ENCODE measurements at regions not wholly inside any gene's neighbourhood (a gene's known extent, or its start where the extent isn't known, plus 50 kb on each side); places are given as distances from the start of the nearest gene placed in this dataset.

DNA sequence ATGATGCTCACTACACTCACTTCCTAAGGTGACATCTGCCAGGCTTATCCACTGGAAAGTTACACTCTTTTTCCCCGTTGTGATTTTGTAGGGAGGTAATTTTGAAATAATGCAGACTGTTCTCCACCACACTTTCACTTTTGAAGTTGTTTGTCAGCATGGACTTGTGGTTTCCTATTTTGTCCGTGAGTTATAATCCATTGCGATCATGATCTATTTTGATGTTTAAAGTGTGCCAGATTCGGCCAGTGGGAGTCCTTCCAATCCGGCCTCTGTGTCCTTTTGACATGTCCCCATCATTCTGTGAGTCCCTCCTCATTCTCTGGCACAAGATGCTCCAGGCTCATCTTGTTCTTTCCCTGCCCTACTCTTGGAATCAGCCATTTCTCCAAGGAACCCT lies 211.3 kb upstream of the KLF4 start:
- DNase-seq (ENCODE audit: insufficient read length, low spot score): no peak
- FAIRE-seq: peak; percentile 43
- no peak for TF ChIP-seq POLR2A (IDR thresholded peaks at IDR 0.05; ENCODE audit: low read depth, low read length)

DNA sequence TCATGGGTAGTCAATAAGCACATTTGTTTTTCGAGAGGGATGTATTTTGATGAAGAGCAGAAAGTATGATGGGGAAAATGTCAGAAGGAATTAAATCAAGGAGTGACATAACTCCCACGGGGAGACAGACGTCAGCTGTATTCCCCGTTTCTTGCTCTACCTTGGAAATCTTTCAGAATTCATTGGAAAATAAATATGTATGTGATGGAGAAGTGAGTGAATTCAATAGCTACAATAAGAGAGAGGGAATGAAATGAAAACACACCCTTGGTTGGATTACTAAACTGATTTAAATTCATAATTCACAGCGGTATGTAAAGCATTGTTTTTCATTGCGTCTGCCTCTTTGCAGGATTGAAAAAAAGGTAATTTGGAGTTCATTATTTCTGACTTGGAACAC lies 209.7 kb upstream of the KLF4 start:
- TF ChIP-seq POLR2A (IDR thresholded peaks at IDR 0.05; ENCODE audit: low read depth, low read length): no peak
- DNase-seq (ENCODE audit: insufficient read length, low spot score) (no peak), FAIRE-seq (no peak)

DNA sequence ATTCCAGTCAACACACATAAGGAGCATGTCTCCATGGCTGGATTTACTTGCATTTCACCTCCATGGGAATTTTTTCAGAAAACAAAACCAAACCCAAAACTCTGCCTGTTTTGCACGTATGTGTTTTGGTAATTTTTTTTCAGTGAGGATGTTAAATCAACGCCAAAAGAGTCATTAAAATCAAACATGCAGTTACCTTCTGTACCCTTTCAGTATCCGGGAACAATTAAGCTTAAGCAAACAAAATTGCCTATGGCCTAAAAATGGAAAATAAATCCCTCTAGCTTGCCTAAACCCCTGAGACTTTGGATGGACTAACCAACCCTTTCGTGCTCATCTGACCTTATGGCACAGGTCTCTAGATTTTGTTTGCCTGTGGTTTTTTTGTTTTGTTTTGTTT lies 209.2 kb upstream of the KLF4 start:
- FAIRE-seq: no peak
- TF ChIP-seq POLR2A (IDR thresholded peaks at IDR 0.05; ENCODE audit: low read depth, low read length): no peak
- no peak for DNase-seq (ENCODE audit: insufficient read length, low spot score)

DNA sequence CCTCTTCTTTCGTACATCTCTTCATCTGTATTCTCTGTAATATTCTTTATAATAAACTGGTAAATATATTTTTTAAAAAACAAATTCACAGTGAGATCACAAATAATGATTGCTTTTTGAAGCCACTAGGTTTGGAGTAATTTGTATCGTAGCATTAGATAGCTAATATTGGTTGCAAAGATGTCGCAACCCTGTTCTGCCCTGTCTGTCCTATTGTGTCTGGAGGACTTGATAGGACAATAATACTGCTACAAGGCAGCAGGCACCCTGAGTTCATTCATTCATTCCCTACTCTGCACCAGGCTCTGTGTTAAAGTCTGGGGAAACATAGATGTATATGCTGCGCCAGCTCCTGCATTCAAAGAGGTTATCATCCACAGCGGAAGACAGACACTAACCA lies 206.7 kb upstream of the KLF4 start:
- DNase-seq (ENCODE audit: insufficient read length, low spot score) (no peak), FAIRE-seq (no peak)
- TF ChIP-seq POLR2A (IDR thresholded peaks at IDR 0.05; ENCODE audit: low read depth, low read length): no peak

DNA sequence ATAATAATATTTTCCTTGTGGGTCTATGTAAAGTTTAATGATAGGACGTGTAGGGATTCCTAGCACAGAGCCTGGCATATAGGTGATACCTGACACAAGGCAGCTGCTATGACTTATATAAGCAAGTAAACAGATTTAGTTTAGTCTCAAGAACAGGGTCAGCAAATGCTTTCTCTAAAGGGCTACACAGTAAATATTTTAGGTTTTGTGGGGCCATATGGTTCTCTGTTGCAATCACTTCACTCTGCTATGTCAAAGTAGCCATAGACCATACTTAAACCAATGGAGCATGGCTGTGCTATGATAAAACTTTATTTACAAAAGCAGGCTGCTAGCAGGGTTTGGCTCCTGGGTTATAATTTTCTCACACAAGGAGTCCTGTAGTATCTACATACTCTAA lies 204.8 kb upstream of the KLF4 start:
- no peak for FAIRE-seq
- DNase-seq (ENCODE audit: insufficient read length, low spot score): no peak
- no peak for TF ChIP-seq POLR2A (IDR thresholded peaks at IDR 0.05; ENCODE audit: low read depth, low read length)

DNA sequence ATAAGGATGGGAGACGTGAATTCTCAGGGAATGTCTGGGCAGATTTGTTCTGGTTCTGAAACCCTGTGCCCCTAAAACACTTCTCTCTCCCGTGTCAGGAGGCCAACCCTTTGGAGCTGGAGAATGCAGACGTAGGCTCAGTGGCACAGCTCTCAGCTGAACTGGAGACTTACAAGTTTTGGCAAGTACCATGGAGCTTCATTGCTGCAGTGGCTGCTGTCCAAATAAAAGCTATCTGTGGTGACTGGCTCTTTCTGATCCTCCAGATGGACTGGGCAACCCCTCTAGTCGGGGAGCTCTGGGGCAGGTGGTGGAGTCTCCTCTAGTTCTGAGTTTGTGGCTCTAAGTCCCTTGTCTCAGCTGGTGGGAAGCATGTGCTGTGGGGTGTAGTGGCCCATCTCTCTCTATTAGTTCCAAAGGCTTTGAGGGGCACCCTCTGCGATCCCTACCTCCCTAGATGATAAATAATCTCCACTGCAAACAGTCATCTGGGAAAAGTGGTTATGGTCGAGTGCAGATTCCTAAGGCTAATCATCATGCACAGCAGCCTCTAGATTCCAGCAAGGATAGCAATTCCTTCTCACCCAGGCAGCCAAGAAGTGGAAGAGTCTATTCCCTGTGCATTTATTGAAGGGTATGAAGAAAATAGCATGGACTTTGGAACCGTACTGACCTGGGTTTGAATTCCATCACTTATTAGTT lies 204.2 kb upstream of the KLF4 start:
- FAIRE-seq (no peak), DNase-seq (ENCODE audit: insufficient read length, low spot score) (no peak)
- no peak for TF ChIP-seq POLR2A (IDR thresholded peaks at IDR 0.05; ENCODE audit: low read depth, low read length)

DNA sequence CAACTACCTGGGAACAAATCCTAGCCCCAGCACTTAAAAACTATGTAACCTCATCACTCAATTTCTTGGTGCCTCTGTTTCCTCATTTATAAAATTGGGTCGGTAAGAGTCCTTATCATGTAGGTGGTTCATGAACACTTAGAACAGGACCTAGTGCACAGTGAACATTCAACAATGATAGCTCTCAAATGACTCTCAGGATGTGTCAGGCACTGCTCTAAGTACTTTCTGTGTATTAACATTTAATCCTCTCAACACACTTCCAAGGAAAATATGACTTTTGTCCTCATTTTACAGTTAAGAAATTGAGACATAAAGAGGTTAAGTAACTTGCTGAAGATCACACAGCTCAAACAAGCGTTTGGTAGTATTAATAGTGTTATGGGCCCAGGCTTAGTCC lies 202.1 kb upstream of the KLF4 start:
- FAIRE-seq (no peak), DNase-seq (ENCODE audit: insufficient read length, low spot score) (no peak)
- no peak for TF ChIP-seq POLR2A (IDR thresholded peaks at IDR 0.05; ENCODE audit: low read depth, low read length)

DNA sequence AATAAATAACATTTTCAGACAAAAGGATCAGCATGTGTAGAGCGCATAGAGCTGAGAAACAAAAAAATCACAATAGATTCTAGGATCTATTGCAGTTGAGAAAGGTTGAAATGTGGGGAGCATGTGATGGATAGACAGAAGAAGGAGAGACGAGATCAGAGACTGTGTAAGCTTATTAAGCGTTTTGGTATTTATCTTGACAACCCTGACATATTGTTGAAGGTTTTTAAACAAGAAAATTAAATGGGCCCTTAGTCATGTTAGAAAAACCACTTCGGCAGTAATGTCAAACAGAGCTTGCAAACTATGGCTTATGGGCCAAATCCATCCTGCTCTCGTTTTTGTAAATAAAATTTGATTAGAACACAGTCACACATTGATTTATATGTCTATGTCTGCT lies 200.5 kb upstream of the KLF4 start:
- DNase-seq (ENCODE audit: insufficient read length, low spot score) (no peak), FAIRE-seq (no peak)
- TF ChIP-seq POLR2A (IDR thresholded peaks at IDR 0.05; ENCODE audit: low read depth, low read length): no peak

DNA sequence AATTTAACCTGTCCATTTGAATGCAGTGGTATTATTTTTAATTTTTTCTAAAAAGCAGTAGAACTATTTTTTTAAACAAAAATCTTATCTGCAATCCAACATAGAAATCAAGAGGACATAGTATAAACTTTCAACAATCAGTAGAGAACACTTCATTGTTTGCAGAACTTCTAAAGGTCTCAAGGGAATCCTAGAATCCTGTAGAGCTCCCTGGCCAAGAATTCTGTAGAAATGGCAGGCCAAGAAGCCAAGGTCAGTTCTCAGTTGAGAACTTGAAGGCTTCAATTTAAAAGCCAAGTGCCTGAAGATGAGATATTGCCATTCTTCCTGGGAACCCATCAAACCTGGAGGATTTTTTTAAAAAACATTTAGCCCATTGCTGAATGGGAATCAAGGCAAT lies 199.2 kb upstream of the KLF4 start:
- FAIRE-seq: no peak
- no peak for DNase-seq (ENCODE audit: insufficient read length, low spot score)
- TF ChIP-seq POLR2A (IDR thresholded peaks at IDR 0.05; ENCODE audit: low read depth, low read length): no peak

DNA sequence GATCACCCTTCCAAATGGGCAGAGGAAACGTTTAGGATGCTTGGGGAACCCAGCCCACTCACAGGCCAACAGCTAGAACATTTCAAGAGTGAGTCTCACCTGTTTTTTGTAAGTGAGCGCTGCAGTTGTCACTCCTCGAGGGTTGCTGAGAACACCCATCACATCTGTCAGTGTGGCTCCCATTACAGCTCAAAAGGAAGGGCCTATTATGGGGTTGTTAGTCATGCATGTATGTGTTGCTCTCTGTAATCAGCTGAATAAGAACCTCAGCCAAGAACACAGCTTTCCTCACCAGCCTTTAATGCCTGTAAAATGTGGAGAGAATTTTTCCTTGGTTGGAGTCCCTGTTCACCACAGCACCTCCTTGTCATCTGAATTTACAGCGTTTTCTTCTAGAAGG lies 196.3 kb upstream of the KLF4 start:
- no peak for TF ChIP-seq POLR2A (IDR thresholded peaks at IDR 0.05; ENCODE audit: low read depth, low read length)
- FAIRE-seq (no peak), DNase-seq (ENCODE audit: insufficient read length, low spot score) (no peak)

DNA sequence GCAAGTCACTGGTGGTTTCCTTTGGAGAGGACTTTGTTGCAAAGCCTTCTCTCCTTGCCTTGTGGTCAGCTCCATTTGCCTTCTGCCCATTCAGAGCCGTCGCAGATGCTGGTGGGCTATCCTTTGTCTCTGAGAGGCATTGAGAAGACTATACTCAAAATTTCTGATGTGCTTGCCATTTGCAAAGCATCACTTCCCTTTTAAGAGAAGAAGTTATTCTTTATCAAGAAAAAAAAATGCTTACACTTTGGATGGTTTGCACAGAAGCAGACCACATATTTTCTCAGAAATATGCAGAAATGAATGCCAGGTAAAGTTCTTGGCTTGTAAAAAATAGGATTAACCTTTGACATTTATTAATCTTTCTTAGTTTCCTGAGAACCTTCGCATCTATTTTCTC lies 195.8 kb upstream of the KLF4 start:
- TF ChIP-seq POLR2A (IDR thresholded peaks at IDR 0.05; ENCODE audit: low read depth, low read length): no peak
- FAIRE-seq (no peak), DNase-seq (ENCODE audit: insufficient read length, low spot score) (no peak)

DNA sequence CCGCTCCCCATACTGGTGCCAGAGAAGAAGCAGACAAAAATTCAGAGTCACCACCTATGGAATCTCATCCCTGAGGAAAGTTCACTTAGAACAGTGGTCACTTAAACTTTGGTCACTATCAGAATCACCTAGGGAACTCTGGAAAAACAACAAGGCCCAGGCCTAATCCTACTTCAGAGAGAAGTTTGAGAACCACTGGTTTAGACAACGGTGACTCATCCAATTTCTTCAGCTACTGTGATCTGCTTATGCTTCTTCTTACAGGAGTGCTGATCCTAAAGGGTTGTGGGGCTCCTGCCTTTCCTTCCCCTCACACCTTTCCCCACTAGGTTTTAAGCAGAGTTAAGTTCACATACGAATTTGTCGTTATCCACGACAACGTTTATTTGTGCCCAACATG lies 194.7 kb upstream of the KLF4 start:
- no peak for TF ChIP-seq POLR2A (IDR thresholded peaks at IDR 0.05; ENCODE audit: low read depth, low read length)
- peak; percentile 50 for DNase-seq (ENCODE audit: insufficient read length, low spot score)
- FAIRE-seq: peak; percentile 87

DNA sequence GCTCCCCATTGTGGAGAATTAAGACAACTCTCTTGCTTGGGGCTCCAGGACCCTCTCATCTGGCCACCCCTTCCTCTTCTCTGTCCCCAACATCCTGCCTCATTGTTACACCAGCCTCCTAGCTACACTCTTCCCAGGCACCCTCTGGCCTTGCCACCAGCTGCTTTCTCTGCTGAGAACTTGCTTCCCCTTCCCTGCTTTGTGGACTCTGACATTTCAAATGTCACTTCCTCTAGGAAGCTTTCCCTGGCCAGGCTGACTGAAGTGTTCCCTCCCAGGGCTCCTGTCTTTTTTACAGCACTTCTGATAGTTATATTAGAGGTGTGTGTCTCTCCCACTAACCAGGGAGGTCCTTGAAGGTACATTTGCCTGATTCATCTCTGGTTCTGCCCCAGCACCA lies 194.0 kb upstream of the KLF4 start:
- FAIRE-seq (no peak), DNase-seq (ENCODE audit: insufficient read length, low spot score) (no peak)
- no peak for TF ChIP-seq POLR2A (IDR thresholded peaks at IDR 0.05; ENCODE audit: low read depth, low read length)

DNA sequence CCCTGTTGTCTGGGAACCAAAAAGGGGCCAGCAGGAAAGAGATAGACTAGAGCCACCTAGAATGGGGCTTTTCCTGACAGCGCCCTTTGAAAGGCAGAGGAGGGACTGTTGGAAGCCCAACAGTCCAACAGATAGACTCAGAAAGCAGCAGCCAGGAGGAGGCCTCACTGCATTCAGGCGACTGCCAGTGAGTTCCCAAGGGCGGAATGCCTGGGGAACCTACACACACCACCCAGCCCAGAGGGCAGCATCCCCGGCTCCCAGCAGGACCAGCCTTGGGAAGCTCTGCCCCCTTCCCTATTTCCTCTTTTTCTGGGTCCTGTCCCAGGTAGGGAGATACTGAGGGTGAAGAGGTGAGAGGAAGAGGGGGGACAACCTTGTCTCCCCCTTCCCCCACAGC lies 192.4 kb upstream of the KLF4 start:
- FAIRE-seq (no peak), DNase-seq (ENCODE audit: insufficient read length, low spot score) (no peak)
- no peak for TF ChIP-seq POLR2A (IDR thresholded peaks at IDR 0.05; ENCODE audit: low read depth, low read length)

DNA sequence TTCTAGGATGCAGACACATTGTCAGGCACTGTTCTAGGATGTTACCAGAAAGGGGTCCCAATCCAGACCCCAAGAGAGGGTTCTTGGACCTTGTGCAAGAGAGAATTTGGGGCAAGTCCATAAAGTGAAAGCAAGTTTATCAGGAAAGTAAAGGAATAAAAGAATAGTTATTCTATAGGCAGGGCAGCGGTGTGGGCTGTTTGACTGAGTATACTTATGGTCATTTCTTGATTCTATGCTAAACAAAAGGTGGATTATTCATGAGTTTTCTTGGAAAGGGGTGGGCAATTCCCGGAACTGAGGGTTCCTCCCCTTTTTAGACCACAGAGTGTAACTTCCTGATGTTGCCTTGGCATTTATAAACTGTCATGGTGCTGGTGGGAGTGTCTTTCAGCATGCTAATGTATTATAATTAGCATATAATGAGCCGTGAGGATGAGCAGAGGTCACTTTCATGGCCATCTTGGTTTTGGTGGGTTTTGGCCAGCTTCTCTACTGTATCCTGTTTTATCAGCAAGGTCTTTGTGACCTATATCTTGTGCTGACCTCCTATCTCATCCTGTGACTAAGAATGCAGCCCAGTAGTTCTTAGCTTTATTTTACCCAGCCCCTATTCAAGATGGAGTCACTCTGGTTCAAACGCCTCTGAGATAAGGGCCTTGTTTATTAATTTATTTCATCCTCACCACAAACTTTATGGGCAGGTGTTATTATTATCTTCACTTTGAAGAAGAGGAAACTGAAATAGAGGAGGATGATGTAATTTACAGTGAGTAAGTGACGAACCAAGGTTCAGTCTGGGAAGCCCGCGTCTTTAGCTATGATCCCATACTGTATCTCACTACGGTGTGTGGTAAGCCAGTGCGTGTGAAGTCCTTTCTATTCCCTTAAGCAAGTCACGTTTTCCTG lies 186.0 kb upstream of the KLF4 start:
- DNase-seq (ENCODE audit: insufficient read length, low spot score) (no peak), FAIRE-seq (no peak)
- no peak for TF ChIP-seq POLR2A (IDR thresholded peaks at IDR 0.05; ENCODE audit: low read depth, low read length)

Data from H54 (cell line).